ENCODE measurements at regions not wholly inside any gene's neighbourhood (a gene's known extent, or its start where the extent isn't known, plus 50 kb on each side); places are given as distances from the start of the nearest gene placed in this dataset.

GRCh38 chr4:178066338-178066941 is 624.2 kb upstream of the AGA start:
- Histone ChIP-seq H3K4me2 (ENCODE audit: low read depth, low read length) (no peak overlapping the region), H3K27me3 (ENCODE audit: control insufficient read depth in 1 of 2, insufficient read depth in 2 of 2, low read length in 2 of 2) (no peaks in the 10 kb centered on the region; a peak in 1 of 5 replicates), H4K20me1 (ENCODE audit: insufficient read depth, low read length) (no peaks in the 10 kb centered on the region), H3K9me3 (ENCODE audit: low read length) (0 out of 2 replicates have a peak, but pooled peaks cover 5% of the 10 kb centered on the region), H3K4me3 (replicated peaks in 1 of 3; ENCODE audit: insufficient read depth in 1 of 3, low read depth in 2 of 3, low read length in 3 of 3) (no peak overlapping the region), H3K9ac (ENCODE audit: insufficient read depth, low read depth, low read length) (no peak overlapping the region), H3K79me2 (ENCODE audit: insufficient read depth, low read length) (no peaks in the 10 kb centered on the region), H2AFZ (ENCODE audit: low read length) (no peak overlapping the region), H3K4me1 (ENCODE audit: insufficient read depth, low read length) (no peaks in the 10 kb centered on the region), H3K27ac (ENCODE audit: extremely low read length, insufficient read depth, low read length) (no peak overlapping the region), H3K36me3 (replicated peaks in 1 of 2; ENCODE audit: control insufficient read depth in 1 of 2, insufficient read depth in 2 of 2, low read length in 2 of 2) (no peaks in the 10 kb centered on the region)
- BruUV-seq (replicated peaks), result no TSS peak
- POLR2A ChIA-PET, result no interaction called here
- CTCF ChIA-PET (ENCODE audit: low intra/inter-chr PET ratio, low total read pairs), result no interaction called here
- ATAC-seq, result no peak
- intact Hi-C loops (cut with micrococcal nuclease; ENCODE audit: unreplicated experiment), result no loop called here
- WGBS (ENCODE audit: low lambda C conversion rate), result 29% methylated on average over 2 of the region's 2 CpGs
- in situ Hi-C loops (cut with HindIII; ENCODE audit: extremely low pct_ligation_motif_present, low pct_unique_long_range_greater_than_20kb), result no loop called here
- no peak for DNase-seq (ENCODE audit: low spot score)
- TF ChIP-seq PREB (CRISPR knock-in tag; IDR thresholded peaks at IDR 0.05) (no peak), ARNT (IDR thresholded peaks at IDR 0.05) (no peak), NFIB (CRISPR knock-in tag; IDR thresholded peaks at IDR 0.05; ENCODE audit: borderline replicate concordance) (no peak), ZNF549 (CRISPR knock-in tag; IDR thresholded peaks at IDR 0.05) (no peak), ZNF883 (CRISPR knock-in tag; IDR thresholded peaks at IDR 0.05; ENCODE audit: not compliant biosample characterization) (no peak)
- FAIRE-seq, result no peak

DNA sequence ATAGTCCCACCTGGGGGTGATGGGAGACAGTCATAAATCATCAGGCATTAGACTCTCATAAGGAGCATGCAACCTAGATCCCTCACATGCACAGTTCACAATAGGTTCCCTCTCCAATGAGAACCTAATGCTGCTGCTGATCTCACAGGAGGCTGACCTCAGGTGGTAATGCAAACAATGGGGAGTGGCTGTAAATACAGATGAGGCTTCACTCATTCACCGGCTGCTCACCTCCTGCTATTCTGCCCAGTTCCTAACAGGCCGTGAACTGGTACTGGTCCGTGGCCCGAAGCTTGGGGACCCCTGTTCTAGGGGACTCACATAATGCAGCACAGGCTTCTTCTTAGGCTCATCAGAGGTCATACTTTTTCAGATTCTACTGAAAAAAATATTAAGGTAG is 625.9 kb upstream of the AGA start:
- WGBS (ENCODE audit: low lambda C conversion rate), result 0% methylated on average over 3 of the region's 4 CpGs
- Histone ChIP-seq H3K4me1 (ENCODE audit: insufficient read depth, low read length) (no peaks in the 10 kb centered on the region), H2AFZ (ENCODE audit: low read length) (no peak overlapping the region), H3K4me2 (ENCODE audit: low read depth, low read length) (no peak overlapping the region), H3K27me3 (ENCODE audit: control insufficient read depth in 1 of 2, insufficient read depth in 2 of 2, low read length in 2 of 2) (no peaks in the 10 kb centered on the region), H3K9me3 (ENCODE audit: low read length) (no peaks in the 10 kb centered on the region), H3K36me3 (replicated peaks in 1 of 2; ENCODE audit: control insufficient read depth in 1 of 2, insufficient read depth in 2 of 2, low read length in 2 of 2) (no peaks in the 10 kb centered on the region), H3K4me3 (replicated peaks in 1 of 3; ENCODE audit: insufficient read depth in 1 of 3, low read depth in 2 of 3, low read length in 3 of 3) (no peak overlapping the region), H3K9ac (ENCODE audit: insufficient read depth, low read depth, low read length) (no peak overlapping the region), H3K27ac (ENCODE audit: extremely low read length, insufficient read depth, low read length) (no peak overlapping the region), H4K20me1 (ENCODE audit: insufficient read depth, low read length) (no peaks in the 10 kb centered on the region), H3K79me2 (ENCODE audit: insufficient read depth, low read length) (no peaks in the 10 kb centered on the region)
- CTCF ChIA-PET (ENCODE audit: low intra/inter-chr PET ratio, low total read pairs), result no interaction called here
- no TSS peak for BruUV-seq (replicated peaks)
- in situ Hi-C loops (cut with HindIII; ENCODE audit: extremely low pct_ligation_motif_present, low pct_unique_long_range_greater_than_20kb), result no loop called here
- POLR2A ChIA-PET, result no interaction called here
- no peak for ATAC-seq
- intact Hi-C loops (cut with micrococcal nuclease; ENCODE audit: unreplicated experiment), result no loop called here
- no peak for DNase-seq (ENCODE audit: low spot score)
- TF ChIP-seq KDM5B (CRISPR knock-in tag; IDR thresholded peaks at IDR 0.05; ENCODE audit: borderline replicate concordance) (no peak), IRF2 (CRISPR knock-in tag; IDR thresholded peaks at IDR 0.05) (no peak), TARDBP (CRISPR knock-in tag; IDR thresholded peaks at IDR 0.05) (no peak), ARID3A (IDR thresholded peaks at IDR 0.05; ENCODE audit: low read depth, low read length) (no peak), ZNF441 (CRISPR knock-in tag; IDR thresholded peaks at IDR 0.05; ENCODE audit: borderline replicate concordance) (no peak)
- FAIRE-seq, result no peak

Data from HepG2 (cell line).